HCT116 (cell line): ENCODE measurements at regions not wholly inside any gene's neighbourhood (a gene's known extent, or its start where the extent isn't known, plus 50 kb on each side); places are given as distances from the start of the nearest gene placed in this dataset.

Experiments
- CTCF ChIP-seq, 3 experiments: fragments of 200-600 bp in 1 of 3; sonication (generic) in 1 of 3; IDR thresholded peaks in 2 of 3; conservative IDR thresholded peaks in 1 of 3; 2 replicates each; pipeline ENCODE4 v1.5.1; 2012 to 2017; ENCODE audit warnings: low read depth in 2 of 3, low read length in 2 of 3, antibody characterized with exemption in 1 of 3, borderline replicate concordance in 1 of 3, control low read depth in 1 of 3, mild to moderate bottlenecking in 1 of 3, mixed read lengths in 1 of 3, mixed run types in 1 of 3, moderate library complexity in 1 of 3; ENCODE audit not compliant: insufficient read depth in 1 of 3
- EZH2 ChIP-seq: fragments of 200-600 bp; sonication (generic); IDR thresholded peaks from 2 replicates; pipeline ENCODE4 v1.6.1; 2017; ENCODE audit warnings: antibody characterized with exemption, mixed run types
- EZH2phosphoT487 ChIP-seq: fragments of 200-600 bp; IDR thresholded peaks from 2 replicates; pipeline ENCODE4 v1.6.1; 2018; ENCODE audit warnings: antibody characterized with exemption, borderline replicate concordance
- FOSL1 ChIP-seq: IDR thresholded peaks from 2 replicates; pipeline ENCODE4 v1.6.1; 2012; ENCODE audit warnings: low read depth
- JUND ChIP-seq: IDR thresholded peaks from 2 replicates; pipeline ENCODE4 v1.6.1; 2012
- MAX ChIP-seq: IDR thresholded peaks from 2 replicates; pipeline ENCODE4 v1.6.1; 2012
- POLR2A ChIP-seq: IDR thresholded peaks from 2 replicates; pipeline ENCODE4 v1.7.0; 2011; ENCODE audit warnings: borderline replicate concordance; ENCODE audit not compliant: insufficient read depth, insufficient read length; ENCODE audit errors: extremely low read depth
- POLR2AphosphoS5 ChIP-seq: IDR thresholded peaks from 2 replicates; pipeline ENCODE4 v1.6.1; 2011; ENCODE audit warnings: mild to moderate bottlenecking, low read depth, low read length, moderate library complexity
- REST ChIP-seq: IDR thresholded peaks from 2 replicates; pipeline ENCODE4 v1.6.1; 2012; ENCODE audit warnings: low read depth
- SIN3A ChIP-seq: IDR thresholded peaks from 2 replicates; pipeline ENCODE4 v1.6.1; 2012; ENCODE audit warnings: low read depth
- TCF7L2 ChIP-seq: IDR thresholded peaks from 2 replicates; pipeline ENCODE4 v1.7.0; 2011; ENCODE audit warnings: borderline replicate concordance, inconsistent platforms; ENCODE audit not compliant: insufficient read depth, insufficient read length; ENCODE audit errors: extremely low read depth
- YY1 ChIP-seq: IDR thresholded peaks from 2 replicates; pipeline ENCODE4 v1.6.1; 2011; ENCODE audit warnings: low read length, low read depth, moderate library complexity, mild to moderate bottlenecking; ENCODE audit not compliant: insufficient replicate concordance; ENCODE audit errors: extremely low read depth
- ZBTB33 ChIP-seq: IDR thresholded peaks from 2 replicates; pipeline ENCODE4 v1.6.1; 2011; ENCODE audit warnings: mild to moderate bottlenecking, low read length, moderate library complexity; ENCODE audit not compliant: insufficient replicate concordance; ENCODE audit errors: extremely low read depth
- ZFX ChIP-seq: fragments of 450-650 bp; IDR thresholded peaks from 2 replicates; pipeline ENCODE4 v1.6.1; 2017

GRCh38 chr15:96837241-96837970, 506.9 kb downstream of the NR2F2 start:
- TF ChIP-seq POLR2AphosphoS5 = no peak
- TF ChIP-seq CTCF (IDR thresholded peaks at IDR 0.05 in 2 of 3, conservative IDR thresholded peaks at IDR 0.05 in 1 of 3; ENCODE audit: borderline replicate concordance in 1 of 3, insufficient read depth in 1 of 3, low read depth in 2 of 3, low read length in 2 of 3) = no peak
- TF ChIP-seq MAX = no peak
- no peak for TF ChIP-seq FOSL1
- no peak for TF ChIP-seq TCF7L2
- TF ChIP-seq POLR2A = no peak
- no peak for TF ChIP-seq ZBTB33
- no peak for TF ChIP-seq YY1
- TF ChIP-seq SIN3A = no peak
- no peak for TF ChIP-seq REST
- no peak for TF ChIP-seq EZH2phosphoT487
- TF ChIP-seq EZH2 = no peak
- no peak for TF ChIP-seq ZFX
- no peak for TF ChIP-seq JUND
